A673 (cell line): ENCODE measurements at regions not wholly inside any gene's neighbourhood (a gene's known extent, or its start where the extent isn't known, plus 50 kb on each side); places are given as distances from the start of the nearest gene placed in this dataset.

Source experiments
- BruUV-seq: library from RNA; stranded (reverse); fragments of 400-500 nt; replicated peaks from 2 replicates; lab custom pipeline; 2021; lab: Mats Ljungman, UMichigan
- CTCF ChIA-PET: fragments of 300-600 bp; sonication (Branson Sonifier 250); formaldehyde crosslinking; loops from one replicate; lab custom pipeline; 2022; ENCODE audit warnings: antibody characterized with exemption; lab: Charles Lee
- POLR2A ChIA-PET: fragments of 300-600 bp; sonication (Branson Sonifier 250); formaldehyde crosslinking; loops from one replicate; lab custom pipeline; 2022; ENCODE audit warnings: antibody characterized with exemption; ENCODE audit not compliant: low non-redundant PET; lab: Charles Lee
- DNase-seq: peaks from one replicate; pipeline ENCODE4 v3.0.0-alpha.2; 2015; ENCODE audit warnings: low spot score
- H3K27ac ChIP-seq: fragments of 200-600 bp; sonication (generic); 2 replicates; pipeline ENCODE4 v1.5.1; 2016; ENCODE audit warnings: mixed run types, low read depth, mild to moderate bottlenecking, mixed read lengths, antibody characterized with exemption, low read length; ENCODE audit not compliant: poor library complexity, severe bottlenecking
- H3K27me3 ChIP-seq: fragments of 200-600 bp; sonication (generic); replicated peaks from 2 replicates; pipeline ENCODE4 v1.6.1; 2017; ENCODE audit warnings: mixed run types, low read depth, mild to moderate bottlenecking, mixed read lengths, antibody characterized with exemption, low read length; ENCODE audit not compliant: insufficient read depth, poor library complexity
- H3K36me3 ChIP-seq: fragments of 200-600 bp; sonication (generic); 2 replicates; pipeline ENCODE4 v1.6.1; 2016; ENCODE audit warnings: mixed run types, mild to moderate bottlenecking, mixed read lengths, antibody characterized with exemption, low read length; ENCODE audit not compliant: insufficient read depth, poor library complexity, severe bottlenecking
- H3K4me1 ChIP-seq: fragments of 200-600 bp; sonication (generic); 2 replicates; pipeline ENCODE4 v1.6.1; 2017; ENCODE audit warnings: mixed run types, mild to moderate bottlenecking, mixed read lengths, antibody characterized with exemption, low read length; ENCODE audit not compliant: insufficient read depth, poor library complexity, severe bottlenecking
- H3K4me3 ChIP-seq: fragments of 200-600 bp; sonication (generic); 2 replicates; pipeline ENCODE4 v1.5.1; 2016; ENCODE audit warnings: low read depth, mixed run types, mild to moderate bottlenecking, mixed read lengths, low read length; ENCODE audit not compliant: poor library complexity, severe bottlenecking
- H3K9me3 ChIP-seq: fragments of 200-600 bp; sonication (generic); 2 replicates; pipeline ENCODE4 v1.6.1; 2016; ENCODE audit warnings: mixed run types, low read depth, mild to moderate bottlenecking, mixed read lengths, antibody characterized with exemption, low read length; ENCODE audit not compliant: poor library complexity, severe bottlenecking
- CTCF ChIP-seq: fragments of 300-800, 200-600 bp; sonication (generic); conservative IDR thresholded peaks from 2 replicates; pipeline ENCODE4 v1.5.1; 2017; ENCODE audit warnings: low read depth, mild to moderate bottlenecking, antibody characterized with exemption, low read length, moderate library complexity, mixed read lengths
- EZH2 ChIP-seq: fragments of 200-600 bp; sonication (generic); IDR thresholded peaks from 2 replicates; pipeline ENCODE4 v1.6.1; 2017; ENCODE audit warnings: borderline replicate concordance, low read depth, mild to moderate bottlenecking, mixed read lengths, antibody characterized with exemption, low read length; ENCODE audit not compliant: poor library complexity, severe bottlenecking
- intact Hi-C: fragments of 100-400 bp; cut with micrococcal nuclease; formaldehyde crosslinking; loops from one replicate; pipeline ENCODE4 v1.10.0; 2022; ENCODE audit not compliant: unreplicated experiment

GRCh38 chr16:60329108-60329507 is 1595.0 kb upstream of the GOT2 start:
- Histone ChIP-seq H3K27me3 (no peaks in the 10 kb centered on the region), H3K4me3 (no peak overlapping the region), H3K4me1 (no peaks in the 10 kb centered on the region), H3K27ac (no peak overlapping the region), H3K9me3 (no peaks in the 10 kb centered on the region), H3K36me3 (no peaks in the 10 kb centered on the region)
- CTCF ChIA-PET, result no interaction called here
- intact Hi-C loops, result no loop called here
- no TSS peak for BruUV-seq
- POLR2A ChIA-PET, result no interaction called here
- no peak for DNase-seq
- TF ChIP-seq CTCF (no peak), EZH2 (no peak)

- intact Hi-C loops, result no loop called here
- CTCF ChIA-PET, result no interaction called here
Measured at GRCh38 chr16:60328152-60328551, 1594.0 kb upstream of the GOT2 start.

GRCh38 chr16:60318486-60318885 is 1584.4 kb upstream of the GOT2 start:
- intact Hi-C loops, result no loop called here
- Histone ChIP-seq H3K27me3 (peaks cover 5% of the 10 kb centered on the region), H3K9me3 (no peaks in the 10 kb centered on the region), H3K36me3 (no peaks in the 10 kb centered on the region), H3K27ac (no peak overlapping the region), H3K4me1 (no peaks in the 10 kb centered on the region), H3K4me3 (no peak overlapping the region)
- POLR2A ChIA-PET, result no interaction called here
- no TSS peak for BruUV-seq
- CTCF ChIA-PET, result no interaction called here
- TF ChIP-seq CTCF (no peak), EZH2 (no peak)
- DNase-seq, result no peak

More at GRCh38 chr16:60328152-60328551, 1594.0 kb upstream of the GOT2 start:
- DNase-seq, result no peak
- BruUV-seq, result no TSS peak
- Histone ChIP-seq H3K4me3 (no peak overlapping the region), H3K4me1 (no peaks in the 10 kb centered on the region), H3K27me3 (no peaks in the 10 kb centered on the region), H3K9me3 (no peaks in the 10 kb centered on the region), H3K27ac (no peak overlapping the region), H3K36me3 (no peaks in the 10 kb centered on the region)
- POLR2A ChIA-PET, result no interaction called here
- TF ChIP-seq EZH2 (no peak), CTCF (no peak)
